Body of pancreas (tissue), 4 donors: ENCODE measurements at regions not wholly inside any gene's neighbourhood (a gene's known extent, or its start where the extent isn't known, plus 50 kb on each side); places are given as distances from the start of the nearest gene placed in this dataset.

Source experiments
- POLR2A ChIP-seq, 3 donors: fragments of 450-650 bp; IDR thresholded peaks; one replicate each; pipeline ENCODE4 v1.6.1; 2016; ENCODE audit warnings: antibody characterized with exemption in 3 of 3, mild to moderate bottlenecking in 2 of 3
- TF ChIP-seq, protein P1 (sequence below), 7 experiments: fragments of 450-650 bp in 4 of 7; fragments of 200-600 bp in 3 of 7; sonication (generic) in 3 of 7; IDR thresholded peaks; one replicate each; pipeline ENCODE4 v1.5.1; 2016 to 2019; ENCODE audit warnings: antibody characterized with exemption in 7 of 7

DNA sequence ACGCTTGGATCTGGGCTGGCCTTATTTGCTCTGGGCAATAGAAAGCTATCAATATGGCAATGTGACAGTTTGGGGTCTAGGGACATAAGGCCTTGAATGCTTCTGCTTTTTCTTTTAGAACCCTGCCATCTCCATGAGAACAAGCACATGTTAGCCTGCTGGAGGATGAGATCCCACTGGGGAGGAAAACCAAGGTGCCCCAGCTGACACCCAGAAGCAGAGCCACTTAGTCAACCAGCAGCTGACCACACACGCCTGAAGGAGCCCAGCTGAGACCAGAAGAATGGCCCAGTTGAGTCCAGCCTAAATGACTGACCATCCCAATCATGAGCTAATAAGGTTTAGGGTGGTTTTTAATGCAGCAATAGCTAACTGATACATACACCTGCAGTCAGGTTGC is 171.2 kb downstream of the AHSP start:
- TF ChIP-seq, protein P1, sequence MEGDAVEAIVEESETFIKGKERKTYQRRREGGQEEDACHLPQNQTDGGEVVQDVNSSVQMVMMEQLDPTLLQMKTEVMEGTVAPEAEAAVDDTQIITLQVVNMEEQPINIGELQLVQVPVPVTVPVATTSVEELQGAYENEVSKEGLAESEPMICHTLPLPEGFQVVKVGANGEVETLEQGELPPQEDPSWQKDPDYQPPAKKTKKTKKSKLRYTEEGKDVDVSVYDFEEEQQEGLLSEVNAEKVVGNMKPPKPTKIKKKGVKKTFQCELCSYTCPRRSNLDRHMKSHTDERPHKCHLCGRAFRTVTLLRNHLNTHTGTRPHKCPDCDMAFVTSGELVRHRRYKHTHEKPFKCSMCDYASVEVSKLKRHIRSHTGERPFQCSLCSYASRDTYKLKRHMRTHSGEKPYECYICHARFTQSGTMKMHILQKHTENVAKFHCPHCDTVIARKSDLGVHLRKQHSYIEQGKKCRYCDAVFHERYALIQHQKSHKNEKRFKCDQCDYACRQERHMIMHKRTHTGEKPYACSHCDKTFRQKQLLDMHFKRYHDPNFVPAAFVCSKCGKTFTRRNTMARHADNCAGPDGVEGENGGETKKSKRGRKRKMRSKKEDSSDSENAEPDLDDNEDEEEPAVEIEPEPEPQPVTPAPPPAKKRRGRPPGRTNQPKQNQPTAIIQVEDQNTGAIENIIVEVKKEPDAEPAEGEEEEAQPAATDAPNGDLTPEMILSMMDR (IDR thresholded peaks at IDR 0.05): no peak
- no peak for TF ChIP-seq POLR2A (IDR thresholded peaks at IDR 0.05)
